GM10248 (cell line): ENCODE measurements at regions not wholly inside any gene's neighbourhood (a gene's known extent, or its start where the extent isn't known, plus 50 kb on each side); places are given as distances from the start of the nearest gene placed in this dataset.
"Not testable (repeated sequence)": the region's sequence is repeated elsewhere in the genome, so short reads cannot be mapped to it uniquely, and the experiment has no call there.

Source experiments
- CTCF ChIA-PET: fragments of 300-600 bp; sonication (Branson Sonifier 250); formaldehyde crosslinking; extraction: SDS; loops from one replicate; lab custom pipeline; 2021; ENCODE audit warnings: antibody characterized with exemption; lab: Yijun Ruan, JAX
- POLR2A ChIA-PET: fragments of 350-650 bp; sonication (Branson Sonifier 250); formaldehyde crosslinking; extraction: SDS; loops from one replicate; lab custom pipeline; 2020; ENCODE audit warnings: antibody characterized with exemption; lab: Yijun Ruan, JAX
- DNase-seq: peaks from one replicate; pipeline ENCODE4 v3.0.0; 2012; ENCODE audit errors: extremely low spot score
- CTCF ChIP-seq: IDR thresholded peaks from 2 replicates; pipeline ENCODE4 v1.5.1; 2012; ENCODE audit warnings: mild to moderate bottlenecking, low read depth; ENCODE audit errors: extremely low read depth, missing control alignments, control extremely low read depth

GRCh38 chrX:101740642-101741041 lies 81.0 kb upstream of the ARMCX2 start:
- ChIA-PET CTCF (no interaction called here), POLR2A (no interaction called here)
- no peak for DNase-seq
- no peak for TF ChIP-seq CTCF

DNA sequence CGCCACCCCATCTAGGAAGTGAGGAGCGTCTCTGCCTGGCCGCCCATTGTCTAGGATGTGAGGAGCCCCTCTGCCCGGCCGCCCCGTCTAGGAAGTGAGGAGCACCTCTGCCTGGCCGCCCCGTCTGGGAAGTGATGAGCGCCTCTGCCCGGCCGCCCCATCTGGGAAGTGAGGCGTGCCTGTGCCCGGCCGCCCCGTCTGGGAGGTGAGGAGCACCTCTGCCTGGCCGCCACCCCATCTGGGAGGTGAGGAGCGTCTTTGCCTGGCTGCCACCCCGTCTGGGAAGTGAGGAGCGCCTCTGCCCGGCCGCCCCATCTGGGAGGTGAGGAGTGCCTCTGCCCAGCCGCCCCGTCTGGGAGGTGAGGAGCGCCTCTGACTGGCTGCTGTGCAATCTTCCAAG lies 79.2 kb upstream of the ARMCX2 start:
- DNase-seq, POLR2A ChIA-PET, CTCF ChIA-PET: not testable (repeated sequence)

GRCh38 chrX:101738411-101738810 lies 78.8 kb upstream of the ARMCX2 start:
- POLR2A ChIA-PET, DNase-seq, CTCF ChIA-PET: not testable (repeated sequence)

GRCh38 chrX:101736651-101737050 lies 77.0 kb upstream of the ARMCX2 start:
- no peak for DNase-seq
- ChIA-PET POLR2A (no interaction called here), CTCF (interaction anchor here (1.9 kb wide), 1 partner anchor 22 kb away, joined by 6 read pairs; no protein-coding TSS in a partner anchor)
- no peak for TF ChIP-seq CTCF

GRCh38 chrX:101732870-101733269 lies 73.2 kb upstream of the ARMCX2 start:
- TF ChIP-seq CTCF: no peak
- DNase-seq: no peak
- ChIA-PET POLR2A (no interaction called here), CTCF (no interaction called here)

GRCh38 chrX:101729986-101730385 lies 70.3 kb upstream of the ARMCX2 start:
- CTCF ChIA-PET: no interaction called here
- no peak for DNase-seq
- POLR2A ChIA-PET: no interaction called here
- TF ChIP-seq CTCF: no peak
